ENCODE measurements at regions not wholly inside any gene's neighbourhood (a gene's known extent, or its start where the extent isn't known, plus 50 kb on each side); places are given as distances from the start of the nearest gene placed in this dataset.
"Not testable (repeated sequence)": the region's sequence is repeated elsewhere in the genome, so short reads cannot be mapped to it uniquely, and the experiment has no call there.

GRCh38 chr16:66204756-66205155 is 161.7 kb upstream of the CDH5 start:
- DNase-seq: no peak

GRCh38 chr16:66203476-66203875 is 163.0 kb upstream of the CDH5 start:
- DNase-seq: no peak

GRCh38 chr16:66199189-66199588 is 167.3 kb upstream of the CDH5 start:
- DNase-seq: no peak

GRCh38 chr16:66198641-66199040 is 167.8 kb upstream of the CDH5 start:
- DNase-seq: no peak

- no peak for DNase-seq
Observed at GRCh38 chr16:66197668-66198278, 168.7 kb upstream of the CDH5 start.

GRCh38 chr16:66196770-66197169 is 169.7 kb upstream of the CDH5 start:
- DNase-seq: no peak

- DNase-seq: no peak
Observed at GRCh38 chr16:66194866-66195265, 171.6 kb upstream of the CDH5 start.

- no peak for DNase-seq
Observed at GRCh38 chr16:66193543-66194229, 172.8 kb upstream of the CDH5 start.

GRCh38 chr16:66190411-66190810 is 176.1 kb upstream of the CDH5 start:
- DNase-seq: no peak

- no peak for DNase-seq
Observed at GRCh38 chr16:66189951-66190350, 176.5 kb upstream of the CDH5 start.

GRCh38 chr16:66188917-66189725 is 177.4 kb upstream of the CDH5 start:
- DNase-seq: no peak

- DNase-seq: no peak
Observed at GRCh38 chr16:66186251-66186785, 180.2 kb upstream of the CDH5 start.

- DNase-seq: no peak
Observed at GRCh38 chr16:66182592-66182991, 183.9 kb upstream of the CDH5 start.

GRCh38 chr16:66176731-66177130 is 189.8 kb upstream of the CDH5 start:
- no peak for DNase-seq

- DNase-seq: no peak
Observed at GRCh38 chr16:66176111-66176510, 190.4 kb upstream of the CDH5 start.

- DNase-seq: no peak
Observed at GRCh38 chr16:66175636-66176035, 190.9 kb upstream of the CDH5 start.

GRCh38 chr16:66175058-66175457 is 191.4 kb upstream of the CDH5 start:
- no peak for DNase-seq

- DNase-seq: not testable (repeated sequence)
Observed at GRCh38 chr16:66173796-66174195, 192.7 kb upstream of the CDH5 start.

- not testable (repeated sequence) for DNase-seq
Observed at GRCh38 chr16:66173181-66173580, 193.3 kb upstream of the CDH5 start.

GRCh38 chr16:66172463-66172862 is 194.0 kb upstream of the CDH5 start:
- no peak for DNase-seq

- no peak for DNase-seq
Observed at GRCh38 chr16:66171578-66171977, 194.9 kb upstream of the CDH5 start.

GRCh38 chr16:66170989-66171388 is 195.5 kb upstream of the CDH5 start:
- DNase-seq: no peak

GRCh38 chr16:66169817-66170216 is 196.7 kb upstream of the CDH5 start:
- DNase-seq: no peak

- no peak for DNase-seq
Observed at GRCh38 chr16:66168777-66169176, 197.7 kb upstream of the CDH5 start.

All from NCI-H345 (cell line).